GM19395 (cell line): ENCODE measurements at regions not wholly inside any gene's neighbourhood (a gene's known extent, or its start where the extent isn't known, plus 50 kb on each side); places are given as distances from the start of the nearest gene placed in this dataset.

Source experiments
- ATAC-seq: cut with Tn5 transposase; IDR thresholded peaks from one replicate; pipeline ENCODE4 v1.9.1; 2021; ENCODE audit warnings: mild to moderate bottlenecking, moderate library complexity; ENCODE audit not compliant: unreplicated experiment

GRCh38 chr1:234870020-234870981, 258.3 kb downstream of the TOMM20 start:
- ATAC-seq = no peak

DNA sequence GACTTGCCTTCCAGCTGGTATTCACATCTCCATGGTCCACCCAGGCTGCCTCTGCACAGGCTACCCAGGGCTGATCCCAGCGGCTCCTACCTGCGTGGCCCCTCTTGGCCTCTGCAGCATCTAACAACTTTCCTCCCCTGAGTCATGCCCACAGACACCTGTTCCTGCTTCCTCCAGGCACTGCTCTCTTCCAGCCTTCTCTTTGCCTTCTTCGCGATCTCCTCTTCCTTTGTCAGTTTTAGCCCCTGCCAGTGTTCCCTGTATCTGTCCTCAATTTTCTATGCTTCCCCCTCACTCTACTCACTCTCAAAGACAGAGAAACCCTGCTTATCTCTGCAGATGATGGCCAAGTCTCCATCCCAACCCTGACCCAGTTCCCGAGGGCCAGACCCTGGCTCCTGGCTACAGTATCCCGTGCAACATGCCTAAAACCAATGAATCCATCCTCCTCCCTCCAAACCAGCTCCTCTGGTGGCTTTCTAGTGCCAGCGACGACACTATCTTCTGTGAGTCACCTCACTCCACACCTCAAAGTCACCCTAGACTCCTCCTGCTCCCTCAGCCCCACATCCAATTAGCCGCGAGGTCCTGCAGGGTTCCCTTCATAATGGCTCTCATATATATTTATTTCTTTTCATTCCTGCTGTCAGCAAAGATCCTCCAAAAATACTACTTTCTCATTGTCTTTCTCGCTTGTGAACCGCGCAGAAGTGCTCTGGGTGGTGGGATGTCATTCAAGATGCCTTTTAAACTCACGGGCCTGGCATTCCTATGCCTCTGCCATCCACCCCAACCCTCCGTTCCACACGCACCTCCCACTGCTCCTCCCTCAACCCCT, 259.2 kb downstream of the TOMM20 start:
- ATAC-seq = no peak

- no peak for ATAC-seq
Measured at GRCh38 chr1:234868296-234869147, 258.5 kb upstream of the IRF2BP2 start.

GRCh38 chr1:234866007-234866866, 256.3 kb upstream of the IRF2BP2 start:
- ATAC-seq = no peak

- no peak for ATAC-seq
Measured at GRCh38 chr1:234865171-234866006, 255.4 kb upstream of the IRF2BP2 start.

- no peak for ATAC-seq
Measured at GRCh38 chr1:234864116-234864515, 254.1 kb upstream of the IRF2BP2 start.

- no peak for ATAC-seq
Measured at GRCh38 chr1:234863551-234863971, 253.6 kb upstream of the IRF2BP2 start.

DNA sequence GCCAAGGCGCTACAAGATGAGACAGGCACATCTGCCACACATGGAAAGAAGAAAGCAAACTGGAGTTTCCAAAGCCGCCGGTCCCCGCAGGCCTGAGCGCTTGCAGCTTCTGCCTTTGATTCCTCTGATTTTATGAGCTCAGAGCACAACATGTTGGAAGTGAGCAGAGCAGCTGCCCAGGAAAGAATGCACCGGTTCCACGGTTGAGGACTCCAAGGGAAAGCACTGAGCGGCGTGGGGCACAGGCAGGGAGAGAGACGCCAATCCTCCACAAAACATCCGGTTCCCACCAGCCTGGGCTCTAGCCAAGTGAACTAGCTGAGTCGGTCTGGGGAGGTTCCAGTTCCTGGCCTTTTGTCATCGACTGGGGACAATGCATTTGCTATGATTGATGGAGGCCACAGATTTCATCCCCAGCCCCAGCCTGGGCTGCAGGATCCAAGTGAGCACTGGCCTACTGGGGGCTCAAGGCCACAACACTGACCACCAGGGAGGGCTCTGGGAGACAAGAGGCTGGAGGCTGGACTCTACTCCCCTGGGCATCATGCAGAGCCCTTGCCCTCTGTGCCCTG, 253.1 kb upstream of the IRF2BP2 start:
- no peak for ATAC-seq

DNA sequence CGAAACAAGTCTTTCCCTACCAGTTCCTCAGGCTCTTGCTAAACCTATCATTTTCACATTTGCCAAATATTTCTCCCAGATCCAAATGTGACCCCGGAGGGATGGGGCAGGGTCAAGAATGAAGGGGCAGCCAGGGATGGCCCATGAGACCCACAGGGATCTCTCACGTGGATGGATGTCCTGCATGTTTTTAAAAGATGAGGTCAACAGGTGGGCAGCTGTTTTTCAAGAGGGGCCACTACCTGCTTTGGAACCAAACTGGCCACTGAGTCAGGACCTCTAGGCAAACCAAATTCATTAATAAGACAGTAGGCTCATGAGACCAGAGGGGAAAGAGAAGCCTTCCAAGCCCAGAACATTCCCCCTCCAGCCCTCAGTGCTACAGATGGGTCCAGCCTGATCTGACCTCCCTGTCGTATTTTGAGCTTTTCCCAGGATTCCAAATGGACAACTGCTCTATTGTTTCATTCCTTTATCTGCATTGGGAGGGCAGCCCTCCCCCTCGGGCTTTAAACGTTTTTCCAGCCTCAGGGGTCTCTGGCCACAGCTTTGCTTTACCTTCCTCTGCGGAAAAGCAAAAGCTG, 252.5 kb upstream of the IRF2BP2 start:
- no peak for ATAC-seq

DNA sequence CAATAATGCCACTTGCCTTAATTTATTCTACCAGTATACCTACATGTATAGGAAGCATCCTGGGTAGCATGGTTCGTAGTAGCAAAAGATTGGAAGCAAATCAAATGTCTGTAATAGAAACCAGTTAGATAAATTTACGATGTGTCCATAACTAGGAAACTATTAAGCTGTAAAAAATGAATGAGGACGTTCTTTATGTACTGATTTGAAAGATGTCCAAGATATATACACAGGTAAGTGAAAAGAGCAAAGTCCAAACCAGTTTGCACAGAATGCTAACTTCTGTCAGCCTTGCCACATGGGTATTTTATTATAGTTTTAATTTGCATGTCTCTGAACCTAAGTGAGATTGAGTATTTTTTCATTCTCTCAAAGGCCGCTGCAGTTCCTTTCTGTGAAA, 251.8 kb upstream of the IRF2BP2 start:
- ATAC-seq = no peak

GRCh38 chr1:234861024-234861620, 251.1 kb upstream of the IRF2BP2 start:
- ATAC-seq = no peak

- no peak for ATAC-seq
Measured at GRCh38 chr1:234858722-234859121, 248.7 kb upstream of the IRF2BP2 start.

DNA sequence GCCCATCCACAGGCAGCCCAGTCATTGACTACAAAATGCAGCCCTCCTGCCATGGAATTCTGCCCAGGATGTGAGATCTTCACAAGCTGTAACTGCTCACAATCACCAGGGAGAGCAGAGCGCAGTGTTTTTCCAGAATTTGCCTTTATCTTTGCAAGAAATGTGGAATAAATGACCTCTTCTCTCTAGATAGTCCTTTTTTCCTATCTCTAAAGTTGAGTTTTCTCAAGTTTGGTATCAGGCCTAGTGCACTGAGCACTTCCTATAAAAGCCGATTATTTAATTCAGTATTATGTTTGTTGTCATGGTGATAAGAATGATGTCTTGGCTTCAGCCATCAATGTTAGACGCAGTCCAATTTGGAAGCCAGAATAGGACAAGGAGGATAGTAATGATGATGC, 246.9 kb upstream of the IRF2BP2 start:
- no peak for ATAC-seq

DNA sequence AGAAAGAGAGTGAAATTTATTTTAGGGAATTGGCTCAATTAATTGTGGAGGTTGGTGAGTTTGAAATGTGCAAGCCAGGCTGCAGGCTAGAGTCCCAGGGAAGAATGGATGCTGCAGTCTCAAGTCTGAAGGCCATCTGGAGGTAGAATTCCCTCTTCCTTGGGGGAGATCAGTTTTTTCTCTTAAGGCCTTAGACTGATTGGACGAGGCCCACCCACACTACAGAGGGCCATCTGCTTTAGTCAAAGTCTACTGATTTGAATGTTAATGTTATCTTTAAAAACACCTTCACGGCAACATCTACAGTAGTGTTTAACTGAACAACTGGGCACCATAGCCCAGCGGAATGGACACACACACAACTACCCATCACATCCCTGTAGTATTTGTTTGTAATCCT, 245.9 kb upstream of the IRF2BP2 start:
- ATAC-seq = no peak

DNA sequence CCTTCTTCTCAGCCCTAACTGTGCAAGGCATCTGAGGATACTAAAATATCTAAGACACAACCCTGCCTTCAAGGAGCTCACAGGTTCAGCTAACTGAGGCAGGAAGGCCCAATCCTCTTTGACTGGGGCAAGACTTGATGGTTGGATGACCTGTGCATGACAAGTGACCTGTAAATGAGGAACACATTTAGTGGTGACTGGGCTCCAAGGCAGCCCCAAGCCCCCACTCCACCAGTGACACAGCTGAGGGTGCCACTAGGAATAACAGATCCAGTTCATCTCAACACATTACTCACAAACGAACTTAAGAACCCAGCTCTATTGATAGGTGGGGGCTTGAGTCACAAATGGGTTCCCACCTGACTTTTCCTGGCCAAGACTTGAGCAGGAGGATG, 244.7 kb upstream of the IRF2BP2 start:
- ATAC-seq = no peak

- no peak for ATAC-seq
Measured at GRCh38 chr1:234853906-234854644, 244.1 kb upstream of the IRF2BP2 start.

- no peak for ATAC-seq
Measured at GRCh38 chr1:234852659-234853058, 242.7 kb upstream of the IRF2BP2 start.
